Fibroblast of villous mesenchyme (primary cell): ENCODE measurements at regions not wholly inside any gene's neighbourhood (a gene's known extent, or its start where the extent isn't known, plus 50 kb on each side); places are given as distances from the start of the nearest gene placed in this dataset.

ENCODE experiments used
- DNase-seq: peaks from one replicate; pipeline ENCODE4 v3.0.0-alpha.2; 2010; ENCODE audit warnings: low read depth
- H3K4me3 ChIP-seq: 2 replicates; pipeline ENCODE4 v1.5.1; 2011; ENCODE audit warnings: low read depth, mild to moderate bottlenecking, low read length
- TF ChIP-seq, protein P1 (sequence below): IDR thresholded peaks from 2 replicates; pipeline ENCODE4 v1.5.1; 2012; ENCODE audit warnings: low read depth, mild to moderate bottlenecking, low read length; ENCODE audit not compliant: insufficient read depth

DNA sequence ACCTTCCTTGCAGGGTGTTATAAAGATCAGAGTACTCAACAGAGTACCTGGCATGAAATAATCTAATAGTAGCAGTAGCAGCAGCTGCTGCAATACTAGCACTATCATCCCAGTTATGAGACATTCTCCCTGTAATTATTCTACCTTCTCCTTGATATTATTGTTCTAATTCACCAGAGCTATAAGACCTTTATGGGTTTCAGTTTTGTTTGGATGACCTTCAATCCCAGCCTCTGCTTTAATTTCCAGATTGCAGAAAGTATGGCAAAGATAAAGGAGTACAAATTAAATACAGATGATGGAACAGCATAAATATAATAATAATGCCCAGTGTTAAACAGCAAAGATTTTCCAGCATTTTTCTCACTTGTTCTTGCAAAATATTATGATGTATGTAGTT is 150.5 kb upstream of the MYLIP start:
- DNase-seq: no peak
- TF ChIP-seq, protein P1, sequence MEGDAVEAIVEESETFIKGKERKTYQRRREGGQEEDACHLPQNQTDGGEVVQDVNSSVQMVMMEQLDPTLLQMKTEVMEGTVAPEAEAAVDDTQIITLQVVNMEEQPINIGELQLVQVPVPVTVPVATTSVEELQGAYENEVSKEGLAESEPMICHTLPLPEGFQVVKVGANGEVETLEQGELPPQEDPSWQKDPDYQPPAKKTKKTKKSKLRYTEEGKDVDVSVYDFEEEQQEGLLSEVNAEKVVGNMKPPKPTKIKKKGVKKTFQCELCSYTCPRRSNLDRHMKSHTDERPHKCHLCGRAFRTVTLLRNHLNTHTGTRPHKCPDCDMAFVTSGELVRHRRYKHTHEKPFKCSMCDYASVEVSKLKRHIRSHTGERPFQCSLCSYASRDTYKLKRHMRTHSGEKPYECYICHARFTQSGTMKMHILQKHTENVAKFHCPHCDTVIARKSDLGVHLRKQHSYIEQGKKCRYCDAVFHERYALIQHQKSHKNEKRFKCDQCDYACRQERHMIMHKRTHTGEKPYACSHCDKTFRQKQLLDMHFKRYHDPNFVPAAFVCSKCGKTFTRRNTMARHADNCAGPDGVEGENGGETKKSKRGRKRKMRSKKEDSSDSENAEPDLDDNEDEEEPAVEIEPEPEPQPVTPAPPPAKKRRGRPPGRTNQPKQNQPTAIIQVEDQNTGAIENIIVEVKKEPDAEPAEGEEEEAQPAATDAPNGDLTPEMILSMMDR: no peak
- H3K4me3 ChIP-seq: no peak overlapping the region

DNA sequence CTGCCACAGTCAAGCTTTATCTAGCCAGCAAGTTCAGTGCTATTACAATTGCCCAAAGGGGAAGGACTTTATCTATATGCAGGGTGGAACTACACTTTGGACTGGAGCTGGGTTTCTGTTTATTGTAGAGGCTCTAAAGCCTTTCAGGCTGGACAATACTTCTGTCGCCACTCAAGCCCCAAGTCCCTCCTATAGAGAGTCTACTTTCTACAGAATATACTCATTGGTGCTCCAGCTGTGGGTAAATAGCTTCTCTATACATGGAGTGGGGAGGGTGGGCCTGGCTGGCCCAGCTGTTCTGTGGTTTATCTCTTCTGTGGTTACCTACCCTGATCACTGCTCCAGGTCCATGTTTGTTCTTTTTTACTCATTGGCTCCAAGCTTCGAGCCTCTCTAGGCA is 151.8 kb upstream of the MYLIP start:
- TF ChIP-seq, protein P1: no peak
- no peak for DNase-seq
- H3K4me3 ChIP-seq: no peak overlapping the region

DNA sequence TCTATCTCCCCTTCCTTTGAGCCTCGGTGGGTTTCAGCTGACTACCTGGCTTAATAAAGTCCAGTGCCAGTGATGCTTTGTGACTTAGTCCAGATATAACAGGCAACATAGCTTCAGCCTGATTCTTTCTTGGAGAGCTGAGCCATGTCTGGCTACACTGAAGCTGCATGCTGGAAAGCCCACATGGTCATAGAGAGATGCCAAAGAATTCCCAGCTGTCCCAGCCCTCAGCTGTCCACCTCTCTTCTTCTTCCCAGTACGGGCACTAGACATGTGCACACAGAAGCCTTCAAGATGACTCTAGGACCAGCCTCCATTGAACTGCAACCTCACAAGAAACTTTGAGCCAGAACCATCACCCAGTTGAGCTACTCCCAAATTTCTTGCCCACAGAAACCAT is 154.1 kb upstream of the MYLIP start:
- no peak for DNase-seq
- H3K4me3 ChIP-seq: no peak overlapping the region
- TF ChIP-seq, protein P1: no peak

DNA sequence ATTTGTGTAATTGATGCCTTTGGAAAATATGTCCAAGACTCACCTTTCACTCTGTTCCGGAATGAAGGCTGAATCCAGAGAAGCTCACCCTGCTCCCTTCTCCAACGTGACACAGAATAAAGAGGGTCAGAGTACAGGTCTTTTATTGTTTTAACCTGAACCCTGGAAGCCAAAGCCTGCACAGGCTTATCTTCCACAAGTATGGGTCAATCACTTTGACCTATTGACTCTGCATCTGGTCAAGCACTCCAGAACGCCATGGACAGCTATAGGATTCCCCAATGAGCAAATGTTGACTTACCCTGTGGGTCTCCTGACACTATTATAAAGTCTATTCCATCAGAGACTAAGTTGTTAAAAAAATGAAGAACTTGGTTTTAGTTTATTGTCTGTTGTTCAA is 158.4 kb upstream of the MYLIP start:
- DNase-seq: no peak
- TF ChIP-seq, protein P1: no peak

DNA sequence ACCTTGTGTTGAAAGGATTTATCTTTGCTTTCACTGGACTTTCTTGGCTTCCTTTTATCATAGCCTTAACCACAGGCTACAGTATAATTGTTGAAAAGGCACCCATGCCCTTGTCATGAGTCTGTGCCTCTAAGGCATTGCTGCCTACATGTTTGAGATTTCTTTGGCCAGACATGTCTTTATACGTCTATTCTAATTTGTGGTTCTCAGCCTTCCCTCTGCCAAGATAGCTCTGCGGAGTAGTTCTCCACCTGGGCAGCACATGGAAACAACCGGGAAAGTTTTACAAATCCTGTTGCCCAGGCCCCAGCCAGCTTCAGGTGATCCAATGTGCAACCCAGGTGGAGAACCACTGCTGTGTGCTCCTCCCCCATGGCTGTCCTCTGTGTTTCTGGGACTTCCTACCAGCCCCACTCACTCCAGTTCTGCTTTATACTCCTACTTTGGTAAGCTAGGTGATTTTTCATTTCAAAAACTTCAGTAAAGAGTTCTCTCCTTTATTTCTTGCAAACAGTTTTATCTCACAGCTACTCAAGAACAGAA is 159.6 kb upstream of the MYLIP start:
- no peak overlapping the region for H3K4me3 ChIP-seq
- DNase-seq: no peak
- TF ChIP-seq, protein P1: no peak

More for the DNA sequence above, 158.4 kb upstream of the MYLIP start:
- H3K4me3 ChIP-seq: no peak overlapping the region

DNA sequence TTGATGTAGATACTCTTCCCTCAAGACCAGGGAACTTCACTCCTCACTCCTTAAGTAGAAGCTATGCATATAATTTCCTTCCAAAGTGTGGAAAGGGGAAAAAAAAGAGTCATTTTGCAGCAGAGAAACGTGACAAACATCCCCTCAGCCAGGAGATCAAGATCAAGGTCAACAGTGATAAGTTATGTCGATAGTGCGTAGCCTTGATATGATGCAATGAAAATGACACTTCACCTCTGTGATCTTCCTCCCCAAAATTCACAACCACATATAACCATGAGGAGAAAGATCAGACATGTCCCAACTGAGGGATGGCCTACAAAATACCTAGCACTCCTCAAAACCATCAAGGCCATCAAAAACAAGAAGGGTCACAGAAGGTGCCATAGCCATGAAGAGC is 160.4 kb upstream of the MYLIP start:
- H3K4me3 ChIP-seq: no peak overlapping the region
- TF ChIP-seq, protein P1: no peak
- DNase-seq: no peak

DNA sequence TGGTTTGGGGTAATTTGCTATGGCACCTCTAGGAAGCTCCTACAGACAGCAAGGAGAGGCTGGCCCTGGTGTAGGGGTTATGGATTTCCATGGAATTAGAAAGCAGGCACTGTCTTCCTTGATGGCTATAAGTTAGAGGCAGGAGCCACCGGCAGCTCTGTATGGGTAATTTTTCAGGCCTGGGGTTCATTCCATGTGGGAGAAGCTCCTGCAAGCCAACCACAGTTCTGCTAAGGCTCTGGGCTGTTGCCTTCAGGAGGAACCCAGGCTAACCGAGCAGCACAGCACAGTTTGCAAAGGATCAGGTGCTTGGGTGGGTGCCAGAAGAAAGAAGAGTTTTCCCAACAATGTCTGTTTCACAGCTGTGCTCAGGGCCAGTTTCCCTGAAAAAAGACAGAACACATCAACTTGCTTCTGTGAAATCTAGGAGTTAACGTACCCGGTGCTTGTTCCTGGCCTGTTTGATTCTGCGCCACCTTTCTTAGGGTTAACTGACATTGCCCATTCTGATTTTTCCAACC is 162.8 kb upstream of the MYLIP start:
- peak; percentile 36 for DNase-seq
- TF ChIP-seq, protein P1: no peak
- H3K4me3 ChIP-seq: no peak overlapping the region
